Ascending aorta (tissue), 2 donors: ENCODE measurements at regions not wholly inside any gene's neighbourhood (a gene's known extent, or its start where the extent isn't known, plus 50 kb on each side); places are given as distances from the start of the nearest gene placed in this dataset.

ENCODE experiments used
- DNase-seq, 2 donors: peaks; one replicate each; pipeline ENCODE4 v3.0.0-alpha.2; 2019; ENCODE audit warnings: low spot score in 2 of 2
- H3K27ac ChIP-seq, 2 donors: fragments of 200-600 bp; sonication (generic); one replicate each; pipeline ENCODE4 v1.5.1; 2016 to 2017; ENCODE audit warnings: mild to moderate bottlenecking in 1 of 2
- H3K27me3 ChIP-seq: fragments of 200-600 bp; sonication (generic); one replicate; pipeline ENCODE4 v1.5.1; 2017
- H3K36me3 ChIP-seq, 2 donors: fragments of 200-600 bp; sonication (generic); one replicate each; pipeline ENCODE4 v1.5.1; 2016
- H3K4me1 ChIP-seq, 2 donors: fragments of 200-600 bp; sonication (generic); one replicate each; pipeline ENCODE4 v1.5.1; 2016 to 2017; ENCODE audit warnings: mild to moderate bottlenecking in 1 of 2
- H3K4me3 ChIP-seq, 2 donors: fragments of 200-600 bp; sonication (generic); one replicate each; pipeline ENCODE4 v1.5.1; 2016 to 2017; ENCODE audit warnings: mild to moderate bottlenecking in 1 of 2
- H3K9me3 ChIP-seq, 2 donors: fragments of 200-600 bp; sonication (generic); one replicate each; pipeline ENCODE4 v1.5.1; 2016
- CTCF ChIP-seq, 3 experiments: fragments of 200-600 bp in 2 of 3; fragments of 450-650 bp in 1 of 3; sonication (generic) in 2 of 3; IDR thresholded peaks; one replicate each; pipeline ENCODE4 v1.5.1; 2016 to 2019; ENCODE audit warnings: antibody characterized with exemption in 3 of 3, mild to moderate bottlenecking in 1 of 3, moderate library complexity in 1 of 3
- intact Hi-C: fragments of 100-400 bp; cut with DNase I; formaldehyde crosslinking; loops from one replicate; pipeline ENCODE4 v1.15.1; 2023

DNA sequence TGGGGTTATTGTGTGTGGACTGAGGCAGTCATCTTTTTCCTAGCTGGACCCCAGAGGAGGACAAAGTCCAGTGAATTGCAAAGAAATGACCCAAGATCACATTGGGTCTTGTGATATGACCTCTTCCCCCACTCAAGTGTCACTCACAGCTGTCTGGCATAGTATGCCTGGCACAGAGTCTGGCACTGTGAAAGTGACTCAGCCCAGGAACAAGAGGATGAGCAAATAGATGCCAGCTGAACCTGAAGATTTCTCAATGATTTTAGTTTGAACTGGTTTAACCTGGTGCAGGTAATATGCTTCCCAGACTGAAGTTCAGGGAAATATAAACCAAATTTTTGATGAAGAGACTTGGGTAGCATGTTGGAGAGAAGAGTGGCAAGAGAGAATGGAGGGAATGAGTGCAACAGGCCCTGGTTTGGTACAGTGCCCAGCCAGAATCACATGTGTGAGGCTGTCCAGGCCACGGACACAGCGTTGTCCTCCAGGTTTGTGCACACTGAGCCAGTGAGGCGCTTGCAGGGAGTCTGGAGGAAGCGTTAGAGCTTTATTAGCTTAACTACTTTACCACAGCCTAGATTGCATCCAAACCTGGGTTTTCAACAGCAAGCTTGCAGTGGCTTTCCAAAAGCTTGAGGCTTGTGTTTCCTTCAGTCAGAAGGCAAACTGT, 332.9 kb downstream of the NUAK1 start:
- TF ChIP-seq CTCF (IDR thresholded peaks at IDR 0.05): no peak

DNA sequence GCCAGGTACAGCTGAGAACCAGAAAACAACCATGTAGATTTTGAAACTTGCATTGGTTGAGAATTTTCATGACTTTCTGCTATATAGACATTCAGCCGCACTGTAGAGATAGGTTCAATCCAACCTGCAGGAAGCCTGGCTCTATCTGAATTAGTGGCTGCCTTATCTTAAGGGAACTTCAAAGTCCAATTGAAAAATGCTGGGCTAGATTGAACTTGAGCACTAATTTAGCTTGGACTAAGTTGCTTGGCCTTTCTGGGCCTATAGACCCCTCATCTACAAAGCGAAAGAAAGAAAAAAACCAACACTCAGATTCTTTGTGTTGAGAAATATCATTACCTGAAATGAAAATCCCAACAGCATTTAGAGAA, 332.4 kb downstream of the NUAK1 start:
- Histone ChIP-seq H3K27ac (no peak overlapping the region), H3K9me3 (no peaks in the 10 kb centered on the region), H3K27me3 (no peaks in the 10 kb centered on the region), H3K4me3 (no peak overlapping the region), H3K4me1 (no peaks in the 10 kb centered on the region), H3K36me3 (no peaks in the 10 kb centered on the region)
- no peak for DNase-seq
- intact Hi-C loops: no loop called here
- no peak for TF ChIP-seq CTCF (IDR thresholded peaks at IDR 0.05)

More for the DNA sequence above, 332.9 kb downstream of the NUAK1 start:
- intact Hi-C loops: no loop called here
- no peaks in the 10 kb centered on the region for H3K9me3 ChIP-seq
- DNase-seq: no peak
- H3K36me3 ChIP-seq: no peaks in the 10 kb centered on the region
- H3K4me1 ChIP-seq: no peaks in the 10 kb centered on the region
- H3K27me3 ChIP-seq: no peaks in the 10 kb centered on the region
- no peak overlapping the region for H3K4me3 ChIP-seq
- H3K27ac ChIP-seq: no peak overlapping the region

- peaks cover 0 to 8% of the 10 kb centered on the region in 2 donors for H3K4me1 ChIP-seq
- no peaks in the 10 kb centered on the region for H3K36me3 ChIP-seq
- H3K9me3 ChIP-seq: no peaks in the 10 kb centered on the region
- DNase-seq: no peak
- peak overlapping the region; percentile 11 to 58 for H3K27ac ChIP-seq
- intact Hi-C loops: no loop called here
- H3K4me3 ChIP-seq: no peak overlapping the region
- H3K27me3 ChIP-seq: no peaks in the 10 kb centered on the region
- TF ChIP-seq CTCF (IDR thresholded peaks at IDR 0.05): no peak
Measured at GRCh38 chr12:105812366-105812765, 326.4 kb downstream of the NUAK1 start.

DNA sequence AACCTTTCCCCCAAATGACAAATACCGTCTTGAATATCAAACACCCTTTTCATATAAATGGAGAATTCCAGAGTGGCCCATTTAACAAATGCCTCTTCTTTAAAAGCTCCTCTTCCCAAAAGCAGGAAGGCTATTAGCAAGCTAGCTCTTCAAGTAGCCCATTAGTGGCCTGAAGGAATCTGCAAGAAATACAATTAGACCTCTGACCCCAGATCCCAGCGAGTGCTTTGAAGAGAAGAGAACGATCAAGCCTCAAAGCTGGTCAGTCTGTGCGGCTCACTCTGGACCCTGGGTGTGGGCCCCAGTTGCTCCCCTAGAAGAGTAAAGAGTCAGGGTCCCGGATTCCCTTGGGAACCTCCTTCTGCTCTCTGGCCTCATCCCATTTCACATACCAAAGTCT, 325.6 kb downstream of the NUAK1 start:
- intact Hi-C loops: no loop called here
- Histone ChIP-seq H3K9me3 (no peaks in the 10 kb centered on the region), H3K4me1 (peaks cover 0 to 8% of the 10 kb centered on the region in 2 donors), H3K27ac (no peak overlapping the region), H3K27me3 (no peaks in the 10 kb centered on the region), H3K36me3 (no peaks in the 10 kb centered on the region), H3K4me3 (no peak overlapping the region)
- TF ChIP-seq CTCF (IDR thresholded peaks at IDR 0.05): no peak
- no peak for DNase-seq

GRCh38 chr12:105814283-105814682, 324.5 kb downstream of the NUAK1 start:
- Histone ChIP-seq H3K27me3 (no peaks in the 10 kb centered on the region), H3K4me3 (no peak overlapping the region), H3K4me1 (peaks cover 0 to 8% of the 10 kb centered on the region in 2 donors), H3K9me3 (no peaks in the 10 kb centered on the region), H3K36me3 (no peaks in the 10 kb centered on the region), H3K27ac (no peak overlapping the region)
- TF ChIP-seq CTCF (IDR thresholded peaks at IDR 0.05): no peak
- intact Hi-C loops: no loop called here
- no peak for DNase-seq

GRCh38 chr12:105819549-105819948, 319.2 kb downstream of the NUAK1 start:
- Histone ChIP-seq H3K27me3 (no peaks in the 10 kb centered on the region), H3K9me3 (no peaks in the 10 kb centered on the region), H3K27ac (peak overlapping the region in 1 of 2 donors; percentile 34), H3K36me3 (no peaks in the 10 kb centered on the region), H3K4me3 (no peak overlapping the region), H3K4me1 (peaks cover 5 to 26% of the 10 kb centered on the region in 2 donors)
- intact Hi-C loops: no loop called here
- TF ChIP-seq CTCF (IDR thresholded peaks at IDR 0.05): no peak
- no peak for DNase-seq
